Activated T-cell treated with anti-CD3 and anti-CD28 coated beads, Interleukin-2, amount 50 U/mL, for 24 hours (primary cell): ENCODE measurements at regions not wholly inside any gene's neighbourhood (a gene's known extent, or its start where the extent isn't known, plus 50 kb on each side); places are given as distances from the start of the nearest gene placed in this dataset.
A peak's percentile ranks its signal among the peaks of the same experiment; 100 is the strongest.
"Not testable (repeated sequence)": the region's sequence is repeated elsewhere in the genome, so short reads cannot be mapped to it uniquely, and the experiment has no call there.

Source experiments
- DNase-seq: peaks from one replicate; pipeline ENCODE4 v3.0.0-alpha.2; 2020
- H3K27ac Mint-ChIP-seq: 2 replicates; pipeline ENCODE4 v1.8.0; 2020; ENCODE audit warnings: mild to moderate bottlenecking, mixed read lengths
- H3K27me3 Mint-ChIP-seq: 2 replicates; pipeline ENCODE4 v1.8.0; 2020; ENCODE audit warnings: mixed read lengths
- H3K36me3 Mint-ChIP-seq: 2 replicates; pipeline ENCODE4 v1.8.0; 2020; ENCODE audit warnings: low read depth, mixed read lengths
- H3K4me1 Mint-ChIP-seq: 2 replicates; pipeline ENCODE4 v1.8.0; 2020; ENCODE audit warnings: low read depth, mixed read lengths
- H3K4me3 Mint-ChIP-seq: 2 replicates; pipeline ENCODE4 v1.8.0; 2020; ENCODE audit warnings: mild to moderate bottlenecking, moderate library complexity, mixed read lengths
- H3K9me3 Mint-ChIP-seq: 2 replicates; pipeline ENCODE4 v1.8.0; 2020; ENCODE audit warnings: mixed read lengths

GRCh38 chr7:25584112-25584938 is 356.0 kb upstream of the NPVF start:
- no peak for DNase-seq
- Mint-ChIP-seq H3K27ac (no peak overlapping the region), H3K9me3 (no peaks in the 10 kb centered on the region), H3K36me3 (no peaks in the 10 kb centered on the region), H3K4me3 (no peak overlapping the region), H3K4me1 (no peaks in the 10 kb centered on the region), H3K27me3 (peaks cover 5% of the 10 kb centered on the region)

DNA sequence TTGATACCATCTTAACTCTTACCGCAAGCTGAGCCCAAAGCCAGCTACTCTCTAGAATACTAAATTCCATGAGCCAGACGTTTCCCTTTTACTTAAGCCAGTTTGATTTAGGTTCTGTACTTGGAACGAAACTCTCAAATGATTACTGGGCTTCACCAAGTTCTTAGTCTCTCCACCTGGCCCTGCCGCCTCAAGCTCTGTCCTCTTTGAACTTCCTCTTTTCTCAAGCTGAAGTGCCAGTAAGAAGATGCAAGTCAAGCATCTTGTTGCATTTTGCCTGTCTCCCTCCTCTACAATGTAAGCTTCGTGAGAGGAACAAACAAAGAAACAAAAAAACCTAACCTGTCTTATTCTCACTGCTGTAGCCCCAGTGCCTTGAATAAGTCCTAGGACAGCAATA is 358.2 kb upstream of the NPVF start:
- Mint-ChIP-seq H3K4me1 (no peaks in the 10 kb centered on the region), H3K4me3 (no peak overlapping the region), H3K36me3 (no peaks in the 10 kb centered on the region), H3K9me3 (no peaks in the 10 kb centered on the region), H3K27me3 (peaks cover 2% of the 10 kb centered on the region), H3K27ac (no peak overlapping the region)
- no peak for DNase-seq

GRCh38 chr7:25594122-25594521 is 365.8 kb upstream of the NPVF start:
- DNase-seq, result no peak
- Mint-ChIP-seq H3K4me1 (peaks cover 5% of the 10 kb centered on the region), H3K27me3 (no peaks in the 10 kb centered on the region), H3K4me3 (no peak overlapping the region), H3K27ac (no peak overlapping the region), H3K9me3 (no peaks in the 10 kb centered on the region), H3K36me3 (no peaks in the 10 kb centered on the region)

DNA sequence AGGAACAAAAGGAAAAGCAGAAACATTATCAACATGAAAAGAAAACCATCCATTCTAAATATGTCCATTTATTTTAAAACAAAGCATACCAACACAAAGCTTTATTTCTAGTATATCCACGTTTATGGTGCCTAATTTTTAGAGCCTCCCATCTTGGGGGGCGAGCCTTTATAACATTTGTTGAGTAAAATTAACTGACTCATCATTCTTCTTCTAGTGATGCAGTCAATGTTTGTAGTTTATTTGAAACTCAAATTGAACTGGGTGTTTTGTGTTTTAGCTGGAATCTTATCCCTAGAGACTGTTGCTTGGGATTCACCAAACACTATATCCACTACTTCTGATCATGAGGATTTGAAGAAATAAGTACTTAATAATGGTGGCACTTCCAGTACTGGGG is 366.4 kb upstream of the NPVF start:
- no peak overlapping the region for H3K4me3 Mint-ChIP-seq
- no peaks in the 10 kb centered on the region for H3K27me3 Mint-ChIP-seq
- DNase-seq, result no peak
- H3K27ac Mint-ChIP-seq, result no peak overlapping the region
- H3K9me3 Mint-ChIP-seq, result no peaks in the 10 kb centered on the region
- no peaks in the 10 kb centered on the region for H3K36me3 Mint-ChIP-seq
- H3K4me1 Mint-ChIP-seq, result peaks cover 5% of the 10 kb centered on the region

GRCh38 chr7:25595996-25596395 is 367.7 kb upstream of the NPVF start:
- no peak overlapping the region for H3K27ac Mint-ChIP-seq

GRCh38 chr7:25596443-25596842 is 368.2 kb upstream of the NPVF start:
- DNase-seq, result no peak
- peaks cover 5% of the 10 kb centered on the region for H3K4me1 Mint-ChIP-seq
- H3K9me3 Mint-ChIP-seq, result no peaks in the 10 kb centered on the region
- peaks cover 4% of the 10 kb centered on the region for H3K27me3 Mint-ChIP-seq
- H3K4me3 Mint-ChIP-seq, result no peak overlapping the region
- H3K27ac Mint-ChIP-seq, result no peak overlapping the region
- no peaks in the 10 kb centered on the region for H3K36me3 Mint-ChIP-seq

More at GRCh38 chr7:25595996-25596395, 367.7 kb upstream of the NPVF start:
- Mint-ChIP-seq H3K9me3 (no peaks in the 10 kb centered on the region), H3K4me3 (no peak overlapping the region), H3K4me1 (peaks cover 5% of the 10 kb centered on the region), H3K36me3 (no peaks in the 10 kb centered on the region), H3K27me3 (peaks cover 4% of the 10 kb centered on the region)
- no peak for DNase-seq

DNA sequence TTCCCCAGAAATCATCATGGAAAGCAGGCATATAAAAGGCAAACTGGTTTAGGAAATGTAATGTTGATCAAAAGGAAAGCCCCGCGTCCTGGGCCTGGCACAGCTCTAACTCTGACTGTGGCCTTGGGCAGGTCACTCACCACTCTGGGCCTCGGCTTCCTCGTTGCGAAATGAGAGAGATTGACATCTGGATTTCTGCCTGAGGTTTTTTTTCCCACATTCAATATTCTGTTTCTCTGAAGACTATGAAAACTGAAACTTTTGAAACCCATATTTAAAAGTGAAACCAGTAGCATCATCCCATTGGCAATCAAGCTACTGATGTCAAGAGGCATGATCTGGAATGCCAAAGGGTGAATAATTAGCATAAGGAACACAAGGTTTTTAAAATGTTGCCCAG is 369.7 kb upstream of the NPVF start:
- DNase-seq, result no peak
- no peaks in the 10 kb centered on the region for H3K36me3 Mint-ChIP-seq
- H3K4me3 Mint-ChIP-seq, result no peak overlapping the region
- H3K27me3 Mint-ChIP-seq, result peaks cover 4% of the 10 kb centered on the region
- no peak overlapping the region for H3K27ac Mint-ChIP-seq
- no peaks in the 10 kb centered on the region for H3K9me3 Mint-ChIP-seq
- H3K4me1 Mint-ChIP-seq, result peaks cover 5% of the 10 kb centered on the region

GRCh38 chr7:25598765-25599164 is 370.5 kb upstream of the NPVF start:
- Mint-ChIP-seq H3K4me3 (no peak overlapping the region), H3K36me3 (no peaks in the 10 kb centered on the region), H3K27me3 (peaks cover 4% of the 10 kb centered on the region), H3K27ac (no peak overlapping the region), H3K4me1 (peaks cover 5% of the 10 kb centered on the region), H3K9me3 (no peaks in the 10 kb centered on the region)
- DNase-seq, result no peak

DNA sequence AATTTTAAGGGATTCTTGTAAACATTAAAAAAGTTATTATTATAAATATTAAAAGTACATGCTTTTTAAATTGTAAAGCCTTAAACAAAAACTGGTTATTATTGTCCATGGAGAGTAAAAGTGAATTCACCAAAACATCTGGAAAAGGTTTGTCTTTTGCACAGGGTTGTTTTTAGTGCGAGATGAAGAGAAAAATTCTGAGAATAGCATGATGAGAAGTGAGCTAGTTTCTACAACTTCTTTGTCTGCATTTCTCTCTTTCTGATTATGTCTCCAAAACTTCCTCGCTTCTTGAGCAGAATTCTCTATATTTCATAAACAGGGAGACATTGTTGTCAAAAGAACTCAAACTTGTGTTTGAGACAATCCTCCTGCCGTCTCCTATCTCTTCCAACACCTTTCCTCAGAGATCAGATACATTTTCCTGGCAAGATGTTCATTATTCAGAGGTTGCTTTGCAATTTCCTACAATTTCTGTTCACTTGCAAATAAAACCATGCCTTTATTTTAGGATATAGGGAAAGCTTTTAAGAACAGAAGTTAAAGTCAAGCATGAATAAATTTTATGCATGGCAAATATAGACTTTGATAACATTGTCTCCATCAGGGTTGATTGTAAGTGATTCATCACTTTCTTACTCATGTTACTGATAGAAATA is 372.1 kb upstream of the NPVF start:
- Mint-ChIP-seq H3K4me3 (no peak overlapping the region), H3K27ac (no peak overlapping the region), H3K36me3 (no peaks in the 10 kb centered on the region), H3K27me3 (peaks cover 4% of the 10 kb centered on the region), H3K9me3 (no peaks in the 10 kb centered on the region), H3K4me1 (peaks cover 5% of the 10 kb centered on the region)
- no peak for DNase-seq

DNA sequence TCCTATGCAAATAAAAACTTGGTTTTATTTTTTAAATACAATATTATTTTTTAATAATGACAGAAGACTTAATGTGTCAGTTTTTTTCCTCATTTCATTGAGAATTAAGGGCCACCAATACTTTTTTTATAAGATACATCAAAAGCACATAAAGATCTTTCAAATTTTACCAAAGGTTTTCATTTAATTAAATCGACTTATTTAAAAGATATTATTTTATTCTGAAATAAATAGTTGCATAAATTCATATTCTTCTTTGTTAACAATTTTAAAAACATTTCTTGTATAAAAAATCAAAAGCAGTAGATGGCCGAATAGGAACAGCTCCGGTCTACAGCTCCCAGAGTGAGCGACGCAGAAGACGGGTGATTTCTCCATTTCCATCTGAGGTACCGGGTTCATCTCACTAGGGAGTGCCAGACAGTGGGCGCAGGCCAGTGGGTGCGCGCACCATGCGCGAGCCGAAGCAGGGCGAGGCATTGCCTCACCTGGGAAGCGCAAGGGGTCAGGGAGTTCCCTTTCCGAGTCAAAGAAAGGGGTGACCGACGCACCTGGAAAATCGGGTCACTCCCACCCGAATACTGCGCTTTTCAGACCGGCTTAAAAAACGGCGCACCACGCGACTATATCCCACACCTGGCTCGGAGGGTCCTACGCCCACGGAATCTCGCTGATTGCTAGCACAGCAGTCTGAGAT is 374.6 kb upstream of the NPVF start:
- H3K27ac Mint-ChIP-seq, H3K9me3 Mint-ChIP-seq, DNase-seq, H3K36me3 Mint-ChIP-seq, H3K4me1 Mint-ChIP-seq, H3K27me3 Mint-ChIP-seq: not testable (repeated sequence)
- peak overlapping the region; percentile 69 for H3K4me3 Mint-ChIP-seq

DNA sequence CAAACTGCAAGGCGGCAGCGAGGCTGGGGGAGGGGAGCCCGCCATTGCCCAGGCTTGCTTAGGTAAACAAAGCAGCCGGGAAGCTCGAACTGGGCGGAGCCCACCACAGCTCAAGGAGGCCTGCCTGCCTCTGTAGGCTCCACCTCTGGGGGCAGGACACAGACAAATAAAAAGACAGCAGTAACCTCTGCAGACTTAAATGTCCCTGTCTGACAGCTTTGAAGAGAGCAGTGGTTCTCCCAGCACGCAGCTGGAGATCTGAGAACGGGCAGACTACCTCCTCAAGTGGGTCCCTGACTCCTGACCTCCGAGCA is 375.1 kb upstream of the NPVF start:
- not testable (repeated sequence) for H3K27ac Mint-ChIP-seq, H3K9me3 Mint-ChIP-seq, H3K36me3 Mint-ChIP-seq, H3K27me3 Mint-ChIP-seq, DNase-seq, H3K4me1 Mint-ChIP-seq
- H3K4me3 Mint-ChIP-seq, result peak overlapping the region; percentile 69

DNA sequence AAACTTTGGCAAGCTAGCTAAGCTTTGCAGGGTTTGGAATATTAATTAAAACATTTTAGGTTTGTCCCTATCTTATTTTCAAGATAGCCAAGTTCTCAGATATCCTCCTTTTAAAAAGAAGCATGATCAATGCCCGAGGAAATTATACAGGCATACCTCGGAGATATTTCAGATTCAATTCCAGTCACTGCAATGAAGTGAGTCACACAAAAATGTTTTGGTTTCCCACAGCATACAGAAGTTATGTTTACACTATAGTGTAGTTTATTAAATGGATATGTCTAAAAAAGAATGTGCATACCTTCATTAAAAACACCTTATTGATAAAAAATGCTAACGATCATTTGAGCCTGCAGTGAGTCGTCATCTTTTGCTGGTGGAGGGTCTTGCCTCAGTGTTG is 382.9 kb upstream of the NPVF start:
- H3K27me3 Mint-ChIP-seq, result no peaks in the 10 kb centered on the region
- no peaks in the 10 kb centered on the region for H3K9me3 Mint-ChIP-seq
- H3K4me3 Mint-ChIP-seq, result no peak overlapping the region
- no peaks in the 10 kb centered on the region for H3K36me3 Mint-ChIP-seq
- peaks cover 35% of the 10 kb centered on the region for H3K4me1 Mint-ChIP-seq
- no peak overlapping the region for H3K27ac Mint-ChIP-seq
- no peak for DNase-seq

DNA sequence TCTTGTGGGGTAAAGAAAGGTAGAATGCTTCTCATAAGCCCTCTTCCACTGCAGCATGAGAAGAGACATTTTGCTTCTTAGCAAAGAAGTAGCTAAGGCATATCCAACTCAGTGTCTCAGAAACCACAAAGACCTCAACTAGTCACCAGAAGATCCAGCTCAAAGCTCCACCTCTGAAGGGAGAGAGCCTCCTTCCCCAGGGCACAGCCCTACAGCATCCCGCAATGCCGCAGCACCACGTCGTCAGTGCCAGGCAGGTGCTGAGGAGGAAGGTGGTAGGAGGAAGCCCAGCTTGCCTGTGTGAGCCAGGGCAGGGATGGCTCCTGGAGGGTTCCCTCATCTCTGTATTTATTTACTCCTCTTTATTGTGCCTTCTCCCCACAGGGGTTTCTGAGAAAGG is 385.6 kb upstream of the NPVF start:
- no peaks in the 10 kb centered on the region for H3K36me3 Mint-ChIP-seq
- no peak for DNase-seq
- H3K27me3 Mint-ChIP-seq, result no peaks in the 10 kb centered on the region
- no peak overlapping the region for H3K27ac Mint-ChIP-seq
- H3K9me3 Mint-ChIP-seq, result no peaks in the 10 kb centered on the region
- H3K4me1 Mint-ChIP-seq, result peaks cover 49% of the 10 kb centered on the region
- H3K4me3 Mint-ChIP-seq, result no peak overlapping the region

DNA sequence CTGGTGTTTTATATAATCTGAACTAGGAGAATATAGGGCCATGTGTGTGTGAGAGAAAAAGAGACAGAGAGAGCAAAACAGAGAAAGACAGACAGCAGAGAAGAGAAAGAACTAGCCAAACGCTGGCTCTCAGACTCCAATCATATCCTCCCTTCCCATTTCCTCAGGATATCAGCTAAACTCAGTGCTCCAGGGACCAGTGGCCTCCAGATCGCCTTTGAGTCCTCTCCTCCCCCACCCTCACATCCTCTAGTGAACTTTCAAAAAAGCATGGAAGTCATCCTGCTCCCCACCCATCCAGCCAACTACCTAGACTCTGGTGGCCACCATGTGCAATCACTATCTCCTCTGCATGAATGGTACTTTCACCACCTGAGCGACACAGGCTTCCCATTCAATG is 386.1 kb upstream of the NPVF start:
- Mint-ChIP-seq H3K27me3 (no peaks in the 10 kb centered on the region), H3K36me3 (no peaks in the 10 kb centered on the region), H3K9me3 (no peaks in the 10 kb centered on the region), H3K27ac (no peak overlapping the region), H3K4me3 (no peak overlapping the region), H3K4me1 (peaks cover 54% of the 10 kb centered on the region)
- no peak for DNase-seq

- Mint-ChIP-seq H3K27ac (no peak overlapping the region), H3K27me3 (no peaks in the 10 kb centered on the region), H3K36me3 (no peaks in the 10 kb centered on the region), H3K4me3 (no peak overlapping the region), H3K4me1 (peaks cover 57% of the 10 kb centered on the region), H3K9me3 (no peaks in the 10 kb centered on the region)
- DNase-seq, result no peak
Observed at GRCh38 chr7:25615003-25615402, 386.7 kb upstream of the NPVF start.
